HCT116 (cell line): ENCODE measurements at regions not wholly inside any gene's neighbourhood (a gene's known extent, or its start where the extent isn't known, plus 50 kb on each side); places are given as distances from the start of the nearest gene placed in this dataset.
"Not testable (repeated sequence)": the region's sequence is repeated elsewhere in the genome, so short reads cannot be mapped to it uniquely, and the experiment has no call there.

Experiments used
- ATAC-seq: fragments of 200-7000 bp; cut with Tn5 transposase; 2 replicates; pipeline ENCODE4 v1.9.1; 2020; ENCODE audit warnings: mild to moderate bottlenecking, moderate library complexity
- BruUV-seq: library from RNA; stranded (reverse); fragments of 400-500 nt; replicated peaks from 2 replicates; lab custom pipeline; 2021; lab: Mats Ljungman, UMichigan
- CTCF ChIA-PET: fragments of 300-600 bp; sonication (Branson Sonifier 250); formaldehyde crosslinking; loops from one replicate; lab custom pipeline; 2021; ENCODE audit warnings: antibody characterized with exemption; lab: Charles Lee
- POLR2A ChIA-PET: fragments of 300-600, 350-600 bp; sonication (Branson Sonifier 250); formaldehyde crosslinking; loops from one replicate; lab custom pipeline; 2021; ENCODE audit warnings: antibody characterized with exemption; lab: Charles Lee
- RAD21 ChIA-PET, 2 experiments: fragments of 300-600 bp; sonication (Branson Sonifier 250); formaldehyde crosslinking; loops; one replicate each; lab custom pipeline; 2023; ENCODE audit warnings: low total read pairs in 2 of 2; ENCODE audit not compliant: uncharacterized antibody in 2 of 2, unreplicated experiment in 2 of 2, low non-redundant PET in 1 of 2; lab: Charles Lee
- DNase-seq: peaks from one replicate; pipeline ENCODE4 v3.0.0-alpha.2; 2010; ENCODE audit warnings: low read depth, low spot score
- H2AFZ ChIP-seq: fragments of 200-600 bp; shearing (Covaris generic), sonication (generic); 2 replicates; pipeline ENCODE4 v1.6.1; 2017; ENCODE audit warnings: low read depth, mixed run types, mixed read lengths, antibody characterized with exemption, low read length; ENCODE audit not compliant: poor library complexity, severe bottlenecking
- H3K27ac ChIP-seq: 2 replicates; pipeline ENCODE4 v1.5.1; 2012; ENCODE audit warnings: low read depth, low read length
- H3K27me3 ChIP-seq: fragments of 200-600 bp; sonication (generic); 2 replicates; pipeline ENCODE4 v1.6.1; 2016; ENCODE audit warnings: mixed run types, low read length, mixed read lengths; ENCODE audit not compliant: insufficient read depth
- H3K36me3 ChIP-seq, 2 experiments: fragments of 200-500 bp in 1 of 2; fragments of 200-600 bp in 1 of 2; sonication (Bioruptor generic) in 1 of 2; sonication (generic) in 1 of 2; 2 replicates each; pipeline versions ENCODE4 v1.5.1 to v1.6.1; 2014 to 2016; ENCODE audit warnings: low read length in 2 of 2, inconsistent platforms in 1 of 2, mixed read lengths in 1 of 2, mixed run types in 1 of 2; ENCODE audit not compliant: insufficient read depth in 2 of 2, control insufficient read depth in 1 of 2
- H3K4me1 ChIP-seq, 2 experiments: fragments of 200-600 bp in 1 of 2; sonication (generic) in 1 of 2; 2 replicates each; pipeline versions ENCODE4 v1.5.1 to v1.6.1; 2012 to 2017; ENCODE audit warnings: low read length in 2 of 2, inconsistent platforms in 1 of 2, mild to moderate bottlenecking in 1 of 2, mixed read lengths in 1 of 2, mixed run types in 1 of 2, moderate library complexity in 1 of 2; ENCODE audit not compliant: insufficient read depth in 2 of 2, control insufficient read depth in 1 of 2
- H3K4me2 ChIP-seq: fragments of 200-600 bp; sonication (generic); 2 replicates; pipeline ENCODE4 v1.6.1; 2017; ENCODE audit warnings: mixed run types, low read length, mixed read lengths
- H3K4me3 ChIP-seq, 2 experiments: fragments of 200-600 bp in 1 of 2; sonication (generic) in 1 of 2; replicated peaks in 1 of 2; 2 replicates each; pipeline ENCODE4 v1.5.1; 2011 to 2016; ENCODE audit warnings: low read length in 2 of 2, control low read depth in 1 of 2, low read depth in 1 of 2, mild to moderate bottlenecking in 1 of 2, mixed read lengths in 1 of 2, mixed run types in 1 of 2
- H3K79me2 ChIP-seq: fragments of 200-600 bp; sonication (generic); 2 replicates; pipeline ENCODE4 v1.6.1; 2017; ENCODE audit warnings: mild to moderate bottlenecking, mixed run types, low read length, moderate library complexity, mixed read lengths; ENCODE audit not compliant: insufficient read depth
- H3K9ac ChIP-seq: fragments of 200-600 bp; sonication (generic); 2 replicates; pipeline ENCODE4 v1.6.1; 2016; ENCODE audit warnings: low read length, mixed read lengths
- H3K9me2 ChIP-seq: fragments of 200-600 bp; sonication (generic), shearing (Covaris generic); 2 replicates; pipeline ENCODE4 v1.6.1; 2017; ENCODE audit warnings: mixed run types, mild to moderate bottlenecking, moderate library complexity; ENCODE audit not compliant: insufficient read depth
- H3K9me3 ChIP-seq, 2 experiments: fragments of 200-500 bp in 1 of 2; fragments of 200-600 bp in 1 of 2; sonication (Bioruptor generic) in 1 of 2; sonication (generic) in 1 of 2; 2 replicates each; pipeline ENCODE4 v1.6.1; 2014 to 2017; ENCODE audit warnings: low read length in 2 of 2, mixed read lengths in 2 of 2, inconsistent platforms in 1 of 2, low read depth in 1 of 2, mild to moderate bottlenecking in 1 of 2, mixed run types in 1 of 2, moderate library complexity in 1 of 2; ENCODE audit not compliant: control insufficient read depth in 1 of 2, insufficient read depth in 1 of 2
- H4K20me1 ChIP-seq: fragments of 200-600 bp; sonication (generic), shearing (Covaris generic); 2 replicates; pipeline ENCODE4 v1.6.1; 2017; ENCODE audit warnings: mixed run types, mild to moderate bottlenecking, moderate library complexity; ENCODE audit not compliant: insufficient read depth
- intact Hi-C: fragments of 100-400 bp; cut with micrococcal nuclease; formaldehyde crosslinking; loops from 2 replicates; pipeline ENCODE4 v1.10.0; 2022

DNA sequence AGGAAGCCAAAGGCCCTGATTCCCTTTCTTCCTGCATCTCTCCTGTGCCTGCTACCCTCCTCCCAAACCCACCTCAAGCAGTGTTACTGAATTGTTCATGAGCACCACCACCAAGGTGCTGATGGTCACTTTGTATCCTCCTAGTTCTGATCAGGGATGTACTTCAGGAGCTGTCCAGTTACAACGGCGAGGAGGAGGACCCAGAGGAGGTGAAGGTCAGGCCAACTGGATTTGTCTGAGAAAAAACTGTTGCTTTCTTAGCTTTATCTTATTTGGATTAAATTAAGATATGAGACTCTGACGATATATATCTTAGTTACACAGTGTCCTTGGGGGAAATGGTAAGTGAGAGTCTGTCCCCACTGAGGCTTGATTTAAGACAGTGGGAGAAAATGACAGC is 135.0 kb upstream of the THOC3 start:
- H3K9me2 ChIP-seq, RAD21 ChIA-PET, H3K4me1 ChIP-seq, H4K20me1 ChIP-seq, H3K4me3 ChIP-seq, H2AFZ ChIP-seq, H3K4me2 ChIP-seq, DNase-seq, CTCF ChIA-PET, ATAC-seq, H3K79me2 ChIP-seq, POLR2A ChIA-PET, H3K27me3 ChIP-seq, intact Hi-C loops, H3K9me3 ChIP-seq, BruUV-seq, H3K9ac ChIP-seq, H3K27ac ChIP-seq, H3K36me3 ChIP-seq: not testable (repeated sequence)

GRCh38 chr5:176112888-176113287 is 125.3 kb upstream of the SIMC1 start:
- BruUV-seq, ATAC-seq, H3K36me3 ChIP-seq, RAD21 ChIA-PET, H3K4me3 ChIP-seq, H2AFZ ChIP-seq, CTCF ChIA-PET, H3K27me3 ChIP-seq, H3K79me2 ChIP-seq, H3K4me1 ChIP-seq, H3K9ac ChIP-seq, H3K9me3 ChIP-seq, intact Hi-C loops, H3K4me2 ChIP-seq, H4K20me1 ChIP-seq, H3K9me2 ChIP-seq, DNase-seq, POLR2A ChIA-PET, H3K27ac ChIP-seq: not testable (repeated sequence)

- not testable (repeated sequence) for DNase-seq
Observed at GRCh38 chr5:176113673-176114335, 124.4 kb upstream of the SIMC1 start.

DNA sequence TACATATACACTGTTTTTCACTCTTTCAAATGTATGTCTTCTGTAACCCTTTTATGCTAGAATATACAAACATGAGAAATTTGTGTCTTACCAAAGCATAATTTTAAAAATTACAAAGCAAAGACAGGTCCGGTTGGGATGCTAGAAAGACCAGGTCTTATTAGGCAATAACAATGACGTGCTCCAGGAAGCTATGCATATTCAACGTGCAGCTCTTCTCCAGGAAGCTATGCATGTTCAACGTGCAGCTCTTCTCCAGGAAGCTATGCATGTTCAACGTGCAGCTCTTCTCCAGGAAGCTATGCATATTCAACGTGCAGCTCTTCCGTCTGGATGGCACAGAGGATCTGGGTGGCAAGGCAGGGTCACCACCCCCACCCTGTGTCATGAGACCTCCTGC is 123.4 kb upstream of the SIMC1 start:
- not testable (repeated sequence) for H3K36me3 ChIP-seq

More at GRCh38 chr5:176113673-176114335, 124.4 kb upstream of the SIMC1 start:
- H4K20me1 ChIP-seq, H3K79me2 ChIP-seq, H3K4me1 ChIP-seq, BruUV-seq, ATAC-seq, intact Hi-C loops, H3K9me2 ChIP-seq, POLR2A ChIA-PET, H3K27me3 ChIP-seq, H3K27ac ChIP-seq, H2AFZ ChIP-seq, H3K9me3 ChIP-seq, H3K4me3 ChIP-seq, RAD21 ChIA-PET, H3K36me3 ChIP-seq, H3K4me2 ChIP-seq, H3K9ac ChIP-seq, CTCF ChIA-PET: not testable (repeated sequence)

More for the DNA sequence above, 123.4 kb upstream of the SIMC1 start:
- ATAC-seq, POLR2A ChIA-PET, H3K79me2 ChIP-seq, H3K27ac ChIP-seq, BruUV-seq, H3K4me1 ChIP-seq, H3K9me2 ChIP-seq, DNase-seq, H4K20me1 ChIP-seq, H3K27me3 ChIP-seq, H3K4me2 ChIP-seq, intact Hi-C loops, H3K4me3 ChIP-seq, CTCF ChIA-PET, RAD21 ChIA-PET, H2AFZ ChIP-seq, H3K9me3 ChIP-seq, H3K9ac ChIP-seq: not testable (repeated sequence)
